AML-193 (cell line): ENCODE measurements at regions not wholly inside any gene's neighbourhood (a gene's known extent, or its start where the extent isn't known, plus 50 kb on each side); places are given as distances from the start of the nearest gene placed in this dataset.
A peak's percentile ranks its signal among the peaks of the same experiment; 100 is the strongest.

Source experiments
- DNase-seq, 2 experiments: peaks; one replicate each; lab custom pipeline; 2025; lab: John Stamatoyannopoulos, UW

DNA sequence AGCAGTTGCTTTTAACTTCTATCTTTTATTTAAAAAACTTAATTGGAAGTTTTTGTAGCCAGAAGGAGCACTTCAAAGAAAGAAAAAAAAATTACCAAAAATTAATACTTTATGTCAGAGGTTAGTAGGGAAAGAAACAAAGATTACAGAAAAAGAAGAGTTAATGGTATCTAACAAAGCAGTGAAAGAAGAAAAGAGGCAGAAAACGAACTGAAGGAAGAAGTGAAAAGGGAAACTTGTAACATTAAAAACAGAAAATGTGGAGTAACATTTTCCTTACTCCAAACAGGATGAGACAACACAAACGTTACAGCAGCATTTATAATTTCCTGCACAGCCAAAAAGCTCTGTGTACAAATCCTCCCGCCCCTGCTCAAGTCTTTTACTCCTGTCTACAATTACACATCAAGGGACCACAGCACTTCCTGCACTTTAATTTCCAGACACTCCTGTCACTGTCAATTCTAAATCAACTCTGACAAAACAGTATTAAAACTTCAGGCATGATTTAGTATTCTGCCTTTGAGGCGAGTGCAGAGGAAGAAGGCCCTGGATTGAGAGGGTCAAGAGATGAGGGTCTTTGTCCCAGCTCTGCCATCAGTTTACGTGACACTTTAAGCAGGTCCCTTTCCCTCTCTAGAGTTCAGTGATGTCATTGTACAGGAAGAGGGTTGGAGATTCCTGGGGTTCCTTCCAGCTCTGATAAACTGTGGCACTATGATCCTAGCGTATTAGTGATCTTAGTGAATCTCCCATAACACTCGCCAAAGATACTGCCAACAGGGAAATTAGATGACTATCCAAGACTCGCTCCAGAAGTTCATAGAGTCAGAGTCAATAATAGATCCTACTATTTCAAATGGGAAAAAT, 53.2 kb upstream of the LSM14A start:
- no peak for DNase-seq

DNA sequence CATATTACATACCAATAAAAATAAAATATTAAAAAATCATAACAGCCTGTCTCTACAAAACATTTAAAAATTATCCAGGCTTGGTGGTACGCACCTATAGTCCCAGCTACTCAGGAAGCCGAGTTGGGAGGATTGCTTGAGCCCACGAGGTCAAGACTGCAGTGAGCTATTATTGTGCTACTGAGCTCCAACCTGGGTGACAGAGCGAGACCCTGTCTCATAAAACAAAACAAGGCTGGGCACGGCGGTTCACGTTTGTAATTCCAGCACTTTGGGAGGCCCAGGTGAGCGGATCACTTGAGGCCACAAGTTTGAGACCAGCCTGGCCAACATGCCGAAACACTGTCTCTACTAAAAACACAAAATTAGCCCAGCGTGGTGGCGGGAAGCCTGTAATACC, 52.2 kb upstream of the LSM14A start:
- no peak for DNase-seq

DNA sequence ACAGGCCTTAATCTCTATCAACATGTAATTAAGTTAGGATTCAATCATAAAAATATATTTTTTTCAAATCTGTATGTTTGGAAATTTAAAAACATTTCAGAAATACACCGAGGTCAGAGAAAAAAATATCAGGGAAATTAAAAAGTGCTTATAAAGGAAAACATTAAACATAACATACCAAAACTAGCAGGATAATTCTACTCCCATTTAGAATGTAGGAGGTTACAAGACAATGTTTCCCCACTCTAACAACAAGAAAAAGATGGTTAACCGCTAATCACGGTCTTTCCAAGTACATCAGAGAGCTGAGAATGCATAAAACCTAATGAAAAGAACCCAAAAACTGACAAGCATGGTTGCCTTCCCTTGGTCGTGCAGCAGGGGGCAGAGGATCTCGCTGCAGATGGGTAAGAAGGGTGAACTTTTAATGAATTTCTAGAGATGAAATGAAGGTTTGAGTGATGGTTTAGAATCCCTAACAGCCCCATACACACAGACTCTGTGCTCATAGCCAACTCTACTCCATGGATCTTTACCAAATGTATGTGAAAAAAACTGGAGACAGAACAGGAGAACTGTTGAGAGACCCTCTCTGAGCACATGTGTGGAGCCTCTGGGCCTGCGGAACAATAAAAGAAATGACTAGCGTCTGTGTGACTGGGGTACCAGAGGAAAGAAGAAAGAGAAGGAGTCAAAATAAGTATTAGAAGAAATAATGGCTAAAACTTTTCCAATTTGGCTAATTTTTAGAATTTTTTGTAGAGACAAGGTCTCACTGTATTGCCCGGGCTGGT, 51.3 kb upstream of the LSM14A start:
- DNase-seq = peak; percentile 59 to 63
